GM23248 (cell line): ENCODE measurements at regions not wholly inside any gene's neighbourhood (a gene's known extent, or its start where the extent isn't known, plus 50 kb on each side); places are given as distances from the start of the nearest gene placed in this dataset.

ENCODE experiments used
- EZH2 ChIP-seq: fragments of 200-600 bp; sonication (generic); IDR thresholded peaks from 2 replicates; pipeline ENCODE4 v1.6.1; 2018; ENCODE audit warnings: antibody characterized with exemption, mild to moderate bottlenecking; ENCODE audit not compliant: insufficient read depth, poor library complexity, severe bottlenecking
- EZH2phosphoT487 ChIP-seq: fragments of 200-600 bp; sonication (generic); IDR thresholded peaks from 2 replicates; pipeline ENCODE4 v1.6.1; 2018; ENCODE audit warnings: antibody characterized with exemption, moderate library complexity, mild to moderate bottlenecking, low read depth; ENCODE audit not compliant: insufficient read depth

- no peak for TF ChIP-seq EZH2
- TF ChIP-seq EZH2phosphoT487, result no peak
Measured at GRCh38 chr1:184823080-184823479, 68.4 kb upstream of the EDEM3 start.
